ENCODE measurements at regions not wholly inside any gene's neighbourhood (a gene's known extent, or its start where the extent isn't known, plus 50 kb on each side); places are given as distances from the start of the nearest gene placed in this dataset.
"Not testable (repeated sequence)": the region's sequence is repeated elsewhere in the genome, so short reads cannot be mapped to it uniquely, and the experiment has no call there.

- no peak for ATAC-seq
Observed at GRCh38 chr13:50616101-50616500, 227.4 kb downstream of the DLEU7 start.

- ATAC-seq: no peak
Observed at GRCh38 chr13:50617134-50617721, 226.3 kb downstream of the DLEU7 start.

- ATAC-seq: no peak
Observed at GRCh38 chr13:50618206-50618605, 225.3 kb downstream of the DLEU7 start.

- ATAC-seq: no peak
Observed at GRCh38 chr13:50626101-50626547, 217.4 kb downstream of the DLEU7 start.

DNA sequence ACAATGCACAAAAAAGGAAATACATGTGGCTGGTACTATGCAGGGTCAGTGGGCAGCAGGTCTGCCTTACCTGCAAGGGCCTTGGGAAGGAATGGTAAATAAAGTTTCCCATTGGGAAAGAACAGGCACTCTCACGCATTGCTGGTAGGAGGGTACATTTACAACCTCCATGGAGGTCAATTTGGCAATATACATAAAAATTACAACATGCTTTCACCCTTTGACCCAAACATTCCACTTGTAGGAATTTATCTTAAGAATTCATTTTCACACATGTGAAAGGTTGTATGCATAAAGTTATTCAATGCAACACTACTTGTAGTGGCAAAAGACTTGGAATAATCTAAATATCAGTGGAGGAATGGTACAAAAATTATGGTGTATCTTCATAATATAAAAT is 216.4 kb downstream of the DLEU7 start:
- ATAC-seq: no peak

GRCh38 chr13:50628512-50628911 is 215.0 kb downstream of the DLEU7 start:
- not testable (repeated sequence) for ATAC-seq

DNA sequence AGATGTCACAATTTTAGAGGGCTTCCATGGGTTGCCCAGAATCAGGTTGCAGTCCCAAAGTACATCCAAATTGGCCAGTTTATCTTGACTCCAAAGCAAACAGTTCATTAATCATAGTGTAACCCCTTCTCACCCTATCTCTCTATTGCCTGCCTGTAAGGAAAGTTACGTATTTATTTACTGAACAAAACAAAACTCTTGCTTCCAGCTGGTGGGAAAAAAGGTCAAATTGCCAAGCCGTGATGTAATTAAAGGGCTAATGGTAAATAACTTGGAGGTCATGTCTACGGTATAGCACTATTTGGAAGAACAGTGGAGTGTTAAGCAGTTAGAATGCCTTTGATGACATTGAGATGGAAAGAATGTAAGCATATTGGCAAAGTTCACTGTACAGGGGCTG is 214.0 kb downstream of the DLEU7 start:
- no peak for ATAC-seq

DNA sequence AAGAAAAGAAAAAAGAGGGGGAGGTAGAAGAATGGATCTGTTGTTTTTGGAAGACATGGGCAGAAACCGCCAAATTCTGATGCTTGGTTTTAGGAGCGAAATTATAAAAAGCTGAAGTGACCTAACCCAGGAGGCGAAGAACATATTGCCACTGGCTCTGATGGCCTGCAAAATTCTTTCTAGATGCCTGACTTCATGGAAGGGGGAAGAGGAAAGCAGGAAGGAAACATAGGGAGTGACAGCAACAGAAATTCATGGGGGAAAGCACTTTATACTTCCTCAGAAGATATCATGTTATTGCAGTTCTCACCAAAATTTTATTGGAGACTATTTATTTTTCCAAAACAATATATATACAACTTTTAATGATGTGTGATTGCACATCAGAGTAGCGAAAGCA is 213.5 kb downstream of the DLEU7 start:
- ATAC-seq: no peak

DNA sequence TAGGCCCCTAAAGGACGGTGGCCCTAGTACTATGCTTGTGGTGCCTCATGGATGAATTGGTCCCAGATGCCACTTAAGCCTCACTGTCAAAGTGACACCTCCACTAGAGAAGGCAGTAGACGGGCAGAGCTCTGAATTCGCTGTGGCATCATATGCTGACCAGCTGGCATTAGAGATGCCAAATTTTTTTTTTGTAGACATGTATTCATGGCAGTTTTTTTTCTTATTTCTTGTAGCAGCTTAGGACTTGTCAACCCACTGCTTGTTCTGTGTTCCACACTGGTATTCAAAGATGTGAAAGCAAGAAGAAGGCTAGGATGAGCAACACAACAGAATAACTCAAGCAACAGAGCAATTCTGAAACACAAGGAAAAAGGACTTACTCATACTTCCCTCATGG is 212.5 kb downstream of the DLEU7 start:
- no peak for ATAC-seq

- ATAC-seq: no peak
Observed at GRCh38 chr13:50634339-50634738, 209.2 kb downstream of the DLEU7 start.

- ATAC-seq: peak in 1 of 2 donors; percentile 36
Observed at GRCh38 chr13:50635504-50635903, 208.0 kb downstream of the DLEU7 start.

- peak in 1 of 2 donors; percentile 38 for ATAC-seq
Observed at GRCh38 chr13:50636007-50636704, 207.3 kb downstream of the DLEU7 start.

GRCh38 chr13:50643060-50643459 is 200.4 kb downstream of the DLEU7 start:
- no peak for ATAC-seq

- no peak for ATAC-seq
Observed at GRCh38 chr13:50644081-50644871, 199.2 kb downstream of the DLEU7 start.

GRCh38 chr13:50645092-50645491 is 198.4 kb downstream of the DLEU7 start:
- no peak for ATAC-seq

GRCh38 chr13:50646070-50646469 is 197.4 kb downstream of the DLEU7 start:
- no peak for ATAC-seq

GRCh38 chr13:50649211-50649610 is 194.3 kb downstream of the DLEU7 start:
- ATAC-seq: no peak

GRCh38 chr13:50650592-50651504 is 192.6 kb downstream of the DLEU7 start:
- no peak for ATAC-seq

- ATAC-seq: no peak
Observed at GRCh38 chr13:50651922-50652321, 191.6 kb downstream of the DLEU7 start.

- no peak for ATAC-seq
Observed at GRCh38 chr13:50654331-50654730, 189.2 kb downstream of the DLEU7 start.

- not testable (repeated sequence) for ATAC-seq
Observed at GRCh38 chr13:50661881-50662280, 181.6 kb downstream of the DLEU7 start.

DNA sequence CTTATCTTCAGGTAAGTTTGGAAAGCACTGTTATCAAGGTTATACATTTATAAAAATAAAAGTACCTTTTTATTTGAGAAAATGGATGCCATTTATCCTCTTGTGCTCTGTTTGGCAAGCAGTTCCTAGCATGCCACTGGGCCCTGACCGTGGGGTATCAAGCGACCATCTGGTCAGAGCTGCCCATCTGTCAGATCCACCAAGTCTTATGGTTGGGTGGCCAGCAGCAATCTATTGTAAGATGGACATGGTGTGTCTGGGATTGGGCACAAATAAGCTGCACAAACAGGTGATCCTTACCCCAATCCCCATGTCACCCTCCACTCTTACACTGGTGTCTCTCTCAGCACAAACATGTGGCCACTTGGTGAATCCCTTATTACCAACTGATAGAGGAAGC is 178.5 kb downstream of the DLEU7 start:
- ATAC-seq: no peak

DNA sequence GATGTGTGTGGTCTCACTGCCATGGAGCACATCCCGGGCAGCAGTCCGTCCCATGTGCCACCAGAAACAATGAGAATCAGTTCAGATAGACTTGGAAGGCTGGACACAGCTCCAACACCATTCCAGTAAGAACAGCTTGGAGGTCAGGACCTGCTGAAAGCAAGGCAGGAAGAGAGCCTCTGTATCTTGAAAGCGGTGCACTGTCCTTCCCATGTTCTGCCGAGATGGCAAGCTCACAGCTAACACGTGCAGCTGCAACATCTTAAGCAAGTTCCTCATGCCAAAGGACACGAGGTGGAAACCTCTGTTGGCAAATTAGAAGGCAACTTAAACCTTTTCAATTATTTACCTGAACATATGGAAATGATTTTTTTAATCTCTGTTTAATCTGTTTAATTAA is 175.4 kb downstream of the DLEU7 start:
- no peak for ATAC-seq
